AG04450 (cell line): ENCODE measurements at regions not wholly inside any gene's neighbourhood (a gene's known extent, or its start where the extent isn't known, plus 50 kb on each side); places are given as distances from the start of the nearest gene placed in this dataset.

ENCODE experiments used
- CTCF ChIA-PET: fragments of 300-600, 350-600 bp; formaldehyde crosslinking; extraction: SDS; loops from one replicate; lab custom pipeline; 2022; ENCODE audit warnings: antibody characterized with exemption, inconsistent platforms; lab: Charles Lee
- POLR2A ChIA-PET: fragments of 350-600 bp; formaldehyde crosslinking; extraction: SDS; loops from one replicate; lab custom pipeline; 2021; ENCODE audit warnings: antibody characterized with exemption, inconsistent platforms; lab: Yijun Ruan, JAX
- DNase-seq: peaks from one replicate; pipeline ENCODE4 v3.0.0-alpha.2; 2011; ENCODE audit warnings: low read depth, low spot score
- H3K27ac ChIP-seq: one replicate; pipeline ENCODE4 v1.5.1; 2012; ENCODE audit warnings: low read depth, low read length, control low read depth
- H3K27me3 ChIP-seq: one replicate; pipeline ENCODE4 v1.6.0; 2012; ENCODE audit warnings: low read length; ENCODE audit not compliant: control insufficient read depth, insufficient read depth
- H3K4me3 ChIP-seq: 2 replicates; pipeline ENCODE4 v1.5.1; 2011; ENCODE audit warnings: mild to moderate bottlenecking, low read depth, low read length, control low read depth
- H3K9me3 ChIP-seq: 2 replicates; pipeline ENCODE4 v1.5.1; 2012; ENCODE audit warnings: low read length; ENCODE audit not compliant: control insufficient read depth, insufficient read depth
- TF ChIP-seq, protein P1 (sequence below): IDR thresholded peaks from 2 replicates; pipeline ENCODE4 v1.5.1; 2011; ENCODE audit warnings: low read depth, low read length, control low read depth, inconsistent platforms

DNA sequence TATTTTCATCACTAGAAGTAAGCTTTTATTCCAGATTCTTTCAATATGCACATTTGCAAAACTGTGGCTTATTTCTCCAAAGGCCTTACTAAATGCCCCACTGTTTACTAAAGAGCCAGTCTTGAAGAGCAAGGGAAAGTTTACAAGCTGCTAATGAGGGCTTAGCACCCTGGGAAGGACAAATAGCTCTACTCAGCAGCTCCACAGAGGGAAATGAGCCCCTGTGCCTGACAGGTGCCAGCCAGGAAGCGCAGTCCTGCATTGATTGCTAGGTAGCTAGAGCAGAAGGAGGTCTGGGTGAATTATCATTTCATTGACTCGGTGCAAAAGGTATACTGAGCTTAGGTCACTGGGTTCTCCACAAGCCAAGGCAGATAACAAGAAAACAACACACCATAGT lies 307.0 kb downstream of the SETD4 start:
- DNase-seq: no peak
- CTCF ChIA-PET: interaction anchor here (0.5 kb wide), 1 partner anchor 187 kb away, joined by 3 read pairs; no protein-coding TSS in a partner anchor
- H3K4me3 ChIP-seq: no peak overlapping the region
- TF ChIP-seq, protein P1, sequence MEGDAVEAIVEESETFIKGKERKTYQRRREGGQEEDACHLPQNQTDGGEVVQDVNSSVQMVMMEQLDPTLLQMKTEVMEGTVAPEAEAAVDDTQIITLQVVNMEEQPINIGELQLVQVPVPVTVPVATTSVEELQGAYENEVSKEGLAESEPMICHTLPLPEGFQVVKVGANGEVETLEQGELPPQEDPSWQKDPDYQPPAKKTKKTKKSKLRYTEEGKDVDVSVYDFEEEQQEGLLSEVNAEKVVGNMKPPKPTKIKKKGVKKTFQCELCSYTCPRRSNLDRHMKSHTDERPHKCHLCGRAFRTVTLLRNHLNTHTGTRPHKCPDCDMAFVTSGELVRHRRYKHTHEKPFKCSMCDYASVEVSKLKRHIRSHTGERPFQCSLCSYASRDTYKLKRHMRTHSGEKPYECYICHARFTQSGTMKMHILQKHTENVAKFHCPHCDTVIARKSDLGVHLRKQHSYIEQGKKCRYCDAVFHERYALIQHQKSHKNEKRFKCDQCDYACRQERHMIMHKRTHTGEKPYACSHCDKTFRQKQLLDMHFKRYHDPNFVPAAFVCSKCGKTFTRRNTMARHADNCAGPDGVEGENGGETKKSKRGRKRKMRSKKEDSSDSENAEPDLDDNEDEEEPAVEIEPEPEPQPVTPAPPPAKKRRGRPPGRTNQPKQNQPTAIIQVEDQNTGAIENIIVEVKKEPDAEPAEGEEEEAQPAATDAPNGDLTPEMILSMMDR: no peak
- no peaks in the 10 kb centered on the region for H3K9me3 ChIP-seq
- H3K27me3 ChIP-seq: peaks cover 6% of the 10 kb centered on the region
- no peak overlapping the region for H3K27ac ChIP-seq
- POLR2A ChIA-PET: no interaction called here

DNA sequence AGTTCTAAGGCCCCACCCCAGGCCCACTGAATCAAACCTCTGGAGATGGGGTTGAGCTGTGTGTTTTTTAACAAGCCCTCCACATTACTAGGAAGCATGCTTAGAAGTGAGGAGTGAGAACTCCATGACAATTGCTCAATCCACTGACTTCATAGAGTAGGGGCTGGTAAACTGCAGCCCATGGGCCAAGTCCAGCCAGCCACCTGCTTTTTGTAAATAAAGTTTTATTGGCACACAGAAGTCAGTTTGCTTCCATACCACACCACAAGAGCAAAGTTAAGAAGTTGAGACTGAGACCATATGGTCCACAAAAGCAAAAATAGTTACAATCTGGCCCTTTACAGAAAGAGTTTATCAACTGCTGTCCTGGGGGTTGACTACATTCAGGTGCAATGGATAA lies 309.2 kb downstream of the SETD4 start:
- POLR2A ChIA-PET: no interaction called here
- no peak overlapping the region for H3K27ac ChIP-seq
- no peak overlapping the region for H3K4me3 ChIP-seq
- H3K27me3 ChIP-seq: peaks cover 4% of the 10 kb centered on the region
- no peaks in the 10 kb centered on the region for H3K9me3 ChIP-seq
- CTCF ChIA-PET: no interaction called here
- TF ChIP-seq, protein P1: no peak
- no peak for DNase-seq

DNA sequence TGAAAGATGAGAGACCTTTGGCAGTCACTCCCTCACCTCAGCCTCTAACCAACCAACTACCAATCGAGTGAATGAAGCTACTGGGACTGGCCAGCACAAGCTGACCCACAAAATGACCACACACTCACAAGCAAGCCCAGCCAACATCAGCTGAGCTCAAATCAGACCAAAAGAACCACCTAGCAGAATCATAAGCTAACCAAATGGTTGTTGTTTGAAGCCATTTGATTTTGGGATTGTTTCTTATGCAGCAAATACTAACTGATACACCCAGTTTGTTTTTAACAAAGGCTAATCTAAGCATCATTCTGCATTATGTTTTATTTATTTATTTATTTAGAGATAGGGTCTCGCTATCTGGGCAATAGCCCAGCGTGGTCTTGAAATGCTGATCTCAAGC lies 310.4 kb downstream of the SETD4 start:
- ChIA-PET POLR2A (no interaction called here), CTCF (no interaction called here)
- no peaks in the 10 kb centered on the region for H3K27me3 ChIP-seq
- TF ChIP-seq, protein P1: no peak
- H3K9me3 ChIP-seq: no peaks in the 10 kb centered on the region
- no peak overlapping the region for H3K27ac ChIP-seq
- DNase-seq: no peak
- H3K4me3 ChIP-seq: no peak overlapping the region

DNA sequence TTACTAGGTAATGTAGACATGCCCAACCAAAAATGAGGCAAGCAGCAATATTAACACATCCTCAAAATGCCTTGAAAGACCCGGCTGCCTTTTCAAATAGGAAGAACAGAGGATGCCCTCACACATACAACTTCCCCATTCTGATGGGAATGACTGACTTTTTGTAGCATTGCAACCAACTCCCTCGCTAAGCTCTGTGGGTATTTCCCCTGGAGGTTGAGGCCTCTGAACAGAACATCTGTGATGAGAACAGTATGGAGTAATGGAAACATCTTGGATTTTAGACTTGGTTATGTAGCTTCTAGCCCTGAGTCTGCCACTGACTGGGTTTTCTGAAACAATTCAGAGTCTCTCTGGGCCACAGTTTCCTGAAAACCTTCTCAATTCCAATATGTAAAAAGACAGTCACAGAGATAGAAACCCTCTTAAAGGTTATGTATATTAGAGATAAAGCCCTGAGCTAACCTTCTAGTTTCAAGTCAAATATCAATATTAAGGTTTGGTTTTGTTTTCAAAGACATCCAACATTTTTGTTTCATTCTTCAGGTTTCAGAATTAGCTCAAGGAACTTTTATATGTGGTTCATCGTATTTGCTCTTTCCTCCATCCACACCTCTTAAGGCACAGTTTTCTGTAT lies 311.5 kb downstream of the SETD4 start:
- TF ChIP-seq, protein P1: no peak
- no peaks in the 10 kb centered on the region for H3K27me3 ChIP-seq
- no peaks in the 10 kb centered on the region for H3K9me3 ChIP-seq
- no peak overlapping the region for H3K4me3 ChIP-seq
- H3K27ac ChIP-seq: no peak overlapping the region
- DNase-seq: no peak
- ChIA-PET CTCF (no interaction called here), POLR2A (no interaction called here)

DNA sequence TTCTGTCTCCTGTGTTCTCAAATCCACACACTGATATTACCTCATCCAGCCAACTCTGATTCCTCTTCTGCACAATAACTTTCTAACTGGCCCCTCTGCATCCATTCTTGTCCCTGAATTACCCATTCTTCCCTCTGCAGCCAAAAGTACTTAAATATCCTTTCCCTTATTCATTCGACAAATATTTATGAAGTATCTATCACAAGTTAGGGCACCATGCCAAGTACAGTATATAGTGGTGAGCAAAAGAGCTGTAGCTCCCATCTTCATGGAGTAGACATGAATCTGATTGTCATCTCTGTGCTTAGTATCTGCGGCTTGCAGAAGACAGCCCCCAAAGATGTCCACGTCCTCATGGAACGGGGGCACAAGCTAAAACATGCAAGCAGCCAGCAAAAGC lies 316.8 kb downstream of the SETD4 start:
- Histone ChIP-seq H3K27ac (no peak overlapping the region), H3K4me3 (no peak overlapping the region), H3K27me3 (no peaks in the 10 kb centered on the region), H3K9me3 (no peaks in the 10 kb centered on the region; the same call in 1 of the 2 replicates)
- CTCF ChIA-PET: no interaction called here
- POLR2A ChIA-PET: no interaction called here
- peak; percentile 10 for DNase-seq
- TF ChIP-seq, protein P1: no peak
